ENCODE measurements at regions not wholly inside any gene's neighbourhood (a gene's known extent, or its start where the extent isn't known, plus 50 kb on each side); places are given as distances from the start of the nearest gene placed in this dataset.

DNA sequence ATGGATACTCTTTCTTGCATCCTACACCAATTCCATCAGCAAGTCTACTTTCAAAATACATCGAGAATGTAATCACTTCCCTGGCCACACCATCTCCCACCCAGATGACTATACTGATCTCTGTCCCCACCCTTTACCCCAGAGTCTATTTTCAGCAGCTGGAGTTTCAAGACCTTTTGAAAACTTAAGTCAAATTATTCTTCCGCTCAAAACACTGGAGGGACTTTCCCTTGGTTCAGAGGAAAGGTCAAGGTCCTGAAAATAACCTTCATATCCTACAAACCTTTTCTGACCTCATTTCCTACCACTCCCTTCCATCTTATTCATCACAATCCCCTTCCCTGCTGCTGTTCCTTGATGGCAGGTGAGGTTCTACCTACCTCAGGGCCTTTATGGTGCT lies 58.8 kb upstream of the LYPD6 start:
- Mint-ChIP-seq H3K4me3 (no peak overlapping the region), H3K9me3 (peaks cover 18% of the 10 kb centered on the region), H3K27ac (no peak overlapping the region), H3K4me1 (no peaks in the 10 kb centered on the region), H3K27me3 (ENCODE audit: low read depth) (no peaks in the 10 kb centered on the region), H3K36me3 (ENCODE audit: low read depth) (peaks cover 3% of the 10 kb centered on the region)
- TF ChIP-seq, protein P1, sequence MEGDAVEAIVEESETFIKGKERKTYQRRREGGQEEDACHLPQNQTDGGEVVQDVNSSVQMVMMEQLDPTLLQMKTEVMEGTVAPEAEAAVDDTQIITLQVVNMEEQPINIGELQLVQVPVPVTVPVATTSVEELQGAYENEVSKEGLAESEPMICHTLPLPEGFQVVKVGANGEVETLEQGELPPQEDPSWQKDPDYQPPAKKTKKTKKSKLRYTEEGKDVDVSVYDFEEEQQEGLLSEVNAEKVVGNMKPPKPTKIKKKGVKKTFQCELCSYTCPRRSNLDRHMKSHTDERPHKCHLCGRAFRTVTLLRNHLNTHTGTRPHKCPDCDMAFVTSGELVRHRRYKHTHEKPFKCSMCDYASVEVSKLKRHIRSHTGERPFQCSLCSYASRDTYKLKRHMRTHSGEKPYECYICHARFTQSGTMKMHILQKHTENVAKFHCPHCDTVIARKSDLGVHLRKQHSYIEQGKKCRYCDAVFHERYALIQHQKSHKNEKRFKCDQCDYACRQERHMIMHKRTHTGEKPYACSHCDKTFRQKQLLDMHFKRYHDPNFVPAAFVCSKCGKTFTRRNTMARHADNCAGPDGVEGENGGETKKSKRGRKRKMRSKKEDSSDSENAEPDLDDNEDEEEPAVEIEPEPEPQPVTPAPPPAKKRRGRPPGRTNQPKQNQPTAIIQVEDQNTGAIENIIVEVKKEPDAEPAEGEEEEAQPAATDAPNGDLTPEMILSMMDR (IDR thresholded peaks at IDR 0.05; ENCODE audit: unreplicated experiment in 3 of 3), result no peak

- Mint-ChIP-seq H3K27me3 (ENCODE audit: low read depth) (no peaks in the 10 kb centered on the region), H3K4me1 (peaks cover 7% of the 10 kb centered on the region), H3K36me3 (ENCODE audit: low read depth) (no peaks in the 10 kb centered on the region), H3K4me3 (no peak overlapping the region), H3K27ac (peak overlapping the region in 1 of 3 experiments; percentile 57), H3K9me3 (peaks cover 3% of the 10 kb centered on the region)
- TF ChIP-seq, protein P1 (IDR thresholded peaks at IDR 0.05; ENCODE audit: unreplicated experiment in 3 of 3), result no peak
Measured at GRCh38 chr2:149278161-149278871, 52.1 kb upstream of the LYPD6 start.

- peaks cover 3% of the 10 kb centered on the region for H3K9me3 Mint-ChIP-seq
- TF ChIP-seq, protein P1 (IDR thresholded peaks at IDR 0.05; ENCODE audit: unreplicated experiment in 3 of 3), result no peak
- no peak overlapping the region for H3K27ac Mint-ChIP-seq
- H3K4me3 Mint-ChIP-seq, result no peak overlapping the region
- peaks cover 7% of the 10 kb centered on the region for H3K4me1 Mint-ChIP-seq
- H3K36me3 Mint-ChIP-seq (ENCODE audit: low read depth), result no peaks in the 10 kb centered on the region
- no peaks in the 10 kb centered on the region for H3K27me3 Mint-ChIP-seq (ENCODE audit: low read depth)
Measured at GRCh38 chr2:149278872-149279264, 51.5 kb upstream of the LYPD6 start.
